Tibial nerve (tissue), 4 donors: ENCODE measurements at regions not wholly inside any gene's neighbourhood (a gene's known extent, or its start where the extent isn't known, plus 50 kb on each side); places are given as distances from the start of the nearest gene placed in this dataset.

ENCODE experiments used
- DNase-seq, 2 donors: peaks; one replicate each; pipeline ENCODE4 v3.0.0-alpha.2; 2019; ENCODE audit warnings: low spot score in 2 of 2
- H3K27ac ChIP-seq, 4 donors: fragments of 200-600 bp; sonication (generic) in 3 of 4; one replicate each; pipeline ENCODE4 v1.5.1; 2017 to 2019; ENCODE audit warnings: mild to moderate bottlenecking in 1 of 4
- H3K27me3 ChIP-seq, 2 donors: fragments of 200-600 bp; sonication (generic) in 1 of 2; one replicate each; pipeline versions ENCODE4 v1.5.1 to v1.6.0; 2017 to 2019
- H3K36me3 ChIP-seq, 3 donors: fragments of 200-600 bp; sonication (generic); one replicate each; pipeline ENCODE4 v1.5.1; 2018 to 2019
- H3K4me1 ChIP-seq, 4 donors: fragments of 200-600 bp; sonication (generic) in 3 of 4; one replicate each; pipeline ENCODE4 v1.5.1; 2017 to 2019
- H3K4me3 ChIP-seq, 4 donors: fragments of 200-600 bp; sonication (generic) in 3 of 4; one replicate each; pipeline ENCODE4 v1.5.1; 2017 to 2019; ENCODE audit warnings: mild to moderate bottlenecking in 1 of 4, moderate library complexity in 1 of 4
- H3K9me3 ChIP-seq, 4 donors: fragments of 200-600 bp; sonication (generic) in 3 of 4; one replicate each; pipeline ENCODE4 v1.5.1; 2017 to 2019
- EP300 ChIP-seq, 2 donors: sonication (generic); formaldehyde crosslinking; IDR thresholded peaks; one replicate each; pipeline ENCODE4 v1.6.1; 2017; ENCODE audit warnings: antibody characterized with exemption in 2 of 2, mild to moderate bottlenecking in 1 of 2
- POLR2A ChIP-seq, 2 donors: fragments of 450-650 bp; IDR thresholded peaks; one replicate each; pipeline ENCODE4 v1.6.1; 2017; ENCODE audit warnings: antibody characterized with exemption in 2 of 2, mild to moderate bottlenecking in 2 of 2, moderate library complexity in 2 of 2
- WGBS, 2 donors: methylation state at CpG; one replicate each; pipeline ENCODE4 v1.1.5; 2018; 5-methylcytosine and 5-hydroxymethylcytosine counted together
- TF ChIP-seq, protein P1 (sequence below), 5 experiments: fragments of 200-600 bp in 3 of 5; fragments of 450-650 bp in 2 of 5; sonication (generic) in 3 of 5; IDR thresholded peaks; one replicate each; pipeline ENCODE4 v1.5.1; 2016 to 2019; ENCODE audit warnings: antibody characterized with exemption in 5 of 5, mild to moderate bottlenecking in 3 of 5, moderate library complexity in 2 of 5

DNA sequence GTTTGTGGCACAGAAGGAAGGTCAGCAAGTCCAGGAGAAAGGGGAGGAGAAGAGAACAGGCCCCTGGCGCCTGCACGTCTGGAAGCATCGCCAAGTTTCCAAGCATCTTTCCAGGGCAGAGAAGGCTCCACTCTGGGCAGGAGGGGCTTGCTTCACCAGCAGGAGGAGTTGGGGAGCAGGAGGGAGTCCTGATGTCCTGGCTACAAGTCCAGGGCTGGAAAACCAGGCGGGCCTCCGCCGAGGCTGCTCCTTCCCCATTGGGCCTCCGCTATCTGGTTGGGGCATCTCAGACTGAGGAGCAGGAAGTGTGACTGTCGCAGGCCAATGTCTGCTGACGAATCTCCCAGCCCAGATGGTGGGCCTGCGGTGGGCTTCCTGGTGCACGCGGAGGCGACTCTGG lies 421.9 kb downstream of the PREX1 start:
- Histone ChIP-seq H3K27ac (no peak overlapping the region), H3K4me3 (no peak overlapping the region), H3K36me3 (no peaks in the 10 kb centered on the region), H3K4me1 (peaks cover 0 to 5% (median 0%) of the 10 kb centered on the region in 4 donors), H3K27me3 (peaks cover 0 to 5% of the 10 kb centered on the region in 2 donors), H3K9me3 (no peaks in the 10 kb centered on the region)
- no peak for DNase-seq
- TF ChIP-seq EP300 (IDR thresholded peaks at IDR 0.05) (no peak), POLR2A (IDR thresholded peaks at IDR 0.05) (no peak)
- TF ChIP-seq, protein P1, sequence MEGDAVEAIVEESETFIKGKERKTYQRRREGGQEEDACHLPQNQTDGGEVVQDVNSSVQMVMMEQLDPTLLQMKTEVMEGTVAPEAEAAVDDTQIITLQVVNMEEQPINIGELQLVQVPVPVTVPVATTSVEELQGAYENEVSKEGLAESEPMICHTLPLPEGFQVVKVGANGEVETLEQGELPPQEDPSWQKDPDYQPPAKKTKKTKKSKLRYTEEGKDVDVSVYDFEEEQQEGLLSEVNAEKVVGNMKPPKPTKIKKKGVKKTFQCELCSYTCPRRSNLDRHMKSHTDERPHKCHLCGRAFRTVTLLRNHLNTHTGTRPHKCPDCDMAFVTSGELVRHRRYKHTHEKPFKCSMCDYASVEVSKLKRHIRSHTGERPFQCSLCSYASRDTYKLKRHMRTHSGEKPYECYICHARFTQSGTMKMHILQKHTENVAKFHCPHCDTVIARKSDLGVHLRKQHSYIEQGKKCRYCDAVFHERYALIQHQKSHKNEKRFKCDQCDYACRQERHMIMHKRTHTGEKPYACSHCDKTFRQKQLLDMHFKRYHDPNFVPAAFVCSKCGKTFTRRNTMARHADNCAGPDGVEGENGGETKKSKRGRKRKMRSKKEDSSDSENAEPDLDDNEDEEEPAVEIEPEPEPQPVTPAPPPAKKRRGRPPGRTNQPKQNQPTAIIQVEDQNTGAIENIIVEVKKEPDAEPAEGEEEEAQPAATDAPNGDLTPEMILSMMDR (IDR thresholded peaks at IDR 0.05) = no peak
- 72 to 85% methylated on average over 13 of the region's 13 CpGs for WGBS, 2 donors

DNA sequence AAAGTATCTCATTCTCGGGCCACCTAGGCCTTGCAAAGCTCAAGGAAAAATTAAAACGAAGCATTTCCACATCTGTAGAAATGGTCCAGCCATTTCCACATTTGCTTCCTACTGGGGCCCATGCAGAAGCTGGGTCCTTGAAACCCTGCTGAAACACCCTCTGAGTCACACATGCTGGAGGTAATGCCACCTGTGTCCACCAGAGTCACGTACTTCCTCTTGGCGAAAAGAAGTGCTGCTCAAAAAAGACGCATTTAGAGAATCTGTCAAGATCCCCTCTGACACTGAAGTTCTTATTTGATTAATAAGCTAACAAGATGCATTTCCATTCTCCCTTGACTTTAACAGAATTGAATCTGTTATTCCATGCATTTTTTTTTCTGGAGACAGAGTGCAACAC lies 423.2 kb downstream of the PREX1 start:
- Histone ChIP-seq H3K36me3 (no peaks in the 10 kb centered on the region), H3K4me3 (no peak overlapping the region), H3K4me1 (peaks cover 0 to 5% (median 0%) of the 10 kb centered on the region in 4 donors), H3K27me3 (peaks cover 0 to 5% of the 10 kb centered on the region in 2 donors), H3K9me3 (no peaks in the 10 kb centered on the region), H3K27ac (no peak overlapping the region)
- WGBS, 2 donors = 85 to 89% methylated on average over 5 of the region's 5 CpGs
- no peak for DNase-seq
- TF ChIP-seq, protein P1 (IDR thresholded peaks at IDR 0.05) = no peak
- TF ChIP-seq EP300 (IDR thresholded peaks at IDR 0.05) = no peak
- TF ChIP-seq POLR2A (IDR thresholded peaks at IDR 0.05) = no peak

- H3K9me3 ChIP-seq = no peaks in the 10 kb centered on the region
- peaks cover 0 to 5% of the 10 kb centered on the region in 2 donors for H3K27me3 ChIP-seq
- no peaks in the 10 kb centered on the region for H3K36me3 ChIP-seq
- peaks cover 0 to 5% (median 0%) of the 10 kb centered on the region in 4 donors for H3K4me1 ChIP-seq
- 76 to 82% methylated on average over 7 of the region's 7 CpGs for WGBS, 2 donors
- no peak overlapping the region for H3K4me3 ChIP-seq
- no peak for DNase-seq
- TF ChIP-seq, protein P1 (IDR thresholded peaks at IDR 0.05) = no peak
- TF ChIP-seq POLR2A (IDR thresholded peaks at IDR 0.05) (no peak), EP300 (IDR thresholded peaks at IDR 0.05) (no peak)
- H3K27ac ChIP-seq = no peak overlapping the region
Measured at GRCh38 chr20:48403167-48403761, 424.5 kb downstream of the PREX1 start.

- TF ChIP-seq POLR2A (IDR thresholded peaks at IDR 0.05) (no peak), EP300 (IDR thresholded peaks at IDR 0.05) (no peak)
- TF ChIP-seq, protein P1 (IDR thresholded peaks at IDR 0.05) = no peak
- no peaks in the 10 kb centered on the region for H3K36me3 ChIP-seq
- no peaks in the 10 kb centered on the region for H3K9me3 ChIP-seq
- no peak overlapping the region for H3K27ac ChIP-seq
- peaks cover 0 to 4% (median 0%) of the 10 kb centered on the region in 4 donors for H3K4me1 ChIP-seq
- WGBS, 2 donors = 84 to 93% methylated on average over 6 of the region's 6 CpGs
- DNase-seq = no peak
- H3K4me3 ChIP-seq = no peak overlapping the region
- H3K27me3 ChIP-seq = peaks cover 0 to 5% of the 10 kb centered on the region in 2 donors
Measured at GRCh38 chr20:48401359-48401758, 426.4 kb downstream of the PREX1 start.

GRCh38 chr20:48400009-48400408 lies 427.8 kb downstream of the PREX1 start:
- TF ChIP-seq, protein P1 (IDR thresholded peaks at IDR 0.05) = no peak
- no peak for TF ChIP-seq POLR2A (IDR thresholded peaks at IDR 0.05)
- 62 to 73% methylated on average over 8 of the region's 8 CpGs for WGBS, 2 donors
- Histone ChIP-seq H3K4me3 (no peak overlapping the region), H3K9me3 (no peaks in the 10 kb centered on the region), H3K4me1 (peaks cover 0 to 4% (median 0%) of the 10 kb centered on the region in 4 donors), H3K27ac (no peak overlapping the region), H3K27me3 (peaks cover 0 to 5% of the 10 kb centered on the region in 2 donors), H3K36me3 (no peaks in the 10 kb centered on the region)
- DNase-seq = no peak
